A549 (cell line): ENCODE measurements at regions not wholly inside any gene's neighbourhood (a gene's known extent, or its start where the extent isn't known, plus 50 kb on each side); places are given as distances from the start of the nearest gene placed in this dataset.

ENCODE experiments used
- BHLHE40 ChIP-seq: IDR thresholded peaks from 2 replicates; pipeline ENCODE4 v1.6.1; 2012; ENCODE audit warnings: low read depth, low read length, inconsistent platforms
- CBX2 ChIP-seq: fragments of 200-600 bp; sonication (generic); IDR thresholded peaks from 2 replicates; pipeline ENCODE4 v1.6.1; 2016; ENCODE audit warnings: low read depth, mild to moderate bottlenecking, borderline replicate concordance
- CHD2 ChIP-seq: fragments of 150-350 bp; IDR thresholded peaks from 2 replicates; pipeline ENCODE4 v1.6.1; 2014; ENCODE audit warnings: low read length; ENCODE audit not compliant: partially characterized antibody
- EP300 ChIP-seq, 2 experiments: fragments of >200 bp; sonication (Bioruptor Twin); formaldehyde crosslinking; IDR thresholded peaks; 2 replicates in 1 of 2; 3 replicates in 1 of 2; pipeline ENCODE4 v1.6.1; 2016 to 2017
- ESRRA ChIP-seq: fragments of 150-350 bp; IDR thresholded peaks from 2 replicates; pipeline ENCODE4 v1.6.1; 2014; ENCODE audit warnings: mild to moderate bottlenecking, low read length, borderline replicate concordance
- KDM5A ChIP-seq: fragments of 200-600 bp; sonication (generic); IDR thresholded peaks from 2 replicates; pipeline ENCODE4 v1.6.1; 2016; ENCODE audit warnings: antibody characterized with exemption, mild to moderate bottlenecking
- POLR2A ChIP-seq: IDR thresholded peaks from 2 replicates; pipeline ENCODE4 v1.6.1; 2012; ENCODE audit warnings: mild to moderate bottlenecking, low read length
- ZC3H11A ChIP-seq: fragments of 450-650 bp; IDR thresholded peaks from 2 replicates; pipeline ENCODE4 v1.6.1; 2014; ENCODE audit warnings: antibody characterized with exemption, mild to moderate bottlenecking
- TF ChIP-seq, protein P1 (sequence below): fragments of >200 bp; sonication (Bioruptor Twin); formaldehyde crosslinking; IDR thresholded peaks from 3 replicates; pipeline ENCODE4 v1.5.1; 2016
- TF ChIP-seq, protein P2 (sequence below): IDR thresholded peaks from 2 replicates; pipeline ENCODE4 v1.6.1; 2012; ENCODE audit warnings: low read depth, borderline replicate concordance
- TF ChIP-seq, protein P3 (sequence below): fragments of 450-650 bp; IDR thresholded peaks from 2 replicates; pipeline ENCODE4 v1.6.1; 2014; ENCODE audit warnings: antibody characterized with exemption

DNA sequence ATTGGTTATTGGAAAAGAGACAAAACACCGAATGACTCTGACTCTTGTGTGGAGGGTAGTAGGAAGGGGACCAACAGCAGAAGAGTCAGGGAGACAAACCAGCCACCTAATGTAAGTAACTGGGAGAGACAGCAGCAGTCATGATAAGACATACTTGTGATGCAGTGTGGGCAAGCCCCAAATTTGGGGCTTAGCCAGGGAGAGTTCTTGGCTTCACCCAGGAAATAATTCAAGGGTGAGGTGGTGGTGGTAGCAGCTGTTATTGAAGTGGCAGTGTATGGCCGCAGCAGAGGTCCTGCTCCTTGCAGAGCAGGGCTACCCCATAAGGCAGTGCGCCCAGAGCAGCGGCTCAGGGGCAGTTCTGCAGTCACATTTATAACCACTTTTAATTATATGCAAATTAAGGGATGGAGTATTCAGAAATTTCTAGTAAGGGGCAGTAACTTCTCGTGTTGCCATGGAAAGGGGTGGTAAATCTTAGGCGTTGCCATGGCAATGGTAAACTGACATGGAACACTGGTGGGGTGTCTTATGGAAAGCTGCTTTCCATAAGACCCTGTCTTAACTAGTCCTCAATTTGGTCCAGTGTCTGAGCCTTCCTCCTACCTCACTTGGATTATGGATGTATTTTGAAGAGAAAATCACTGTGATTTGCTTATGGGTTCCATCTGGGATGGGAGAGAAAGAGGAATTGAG lies 317.1 kb downstream of the PHKB start:
- TF ChIP-seq, protein P1, sequence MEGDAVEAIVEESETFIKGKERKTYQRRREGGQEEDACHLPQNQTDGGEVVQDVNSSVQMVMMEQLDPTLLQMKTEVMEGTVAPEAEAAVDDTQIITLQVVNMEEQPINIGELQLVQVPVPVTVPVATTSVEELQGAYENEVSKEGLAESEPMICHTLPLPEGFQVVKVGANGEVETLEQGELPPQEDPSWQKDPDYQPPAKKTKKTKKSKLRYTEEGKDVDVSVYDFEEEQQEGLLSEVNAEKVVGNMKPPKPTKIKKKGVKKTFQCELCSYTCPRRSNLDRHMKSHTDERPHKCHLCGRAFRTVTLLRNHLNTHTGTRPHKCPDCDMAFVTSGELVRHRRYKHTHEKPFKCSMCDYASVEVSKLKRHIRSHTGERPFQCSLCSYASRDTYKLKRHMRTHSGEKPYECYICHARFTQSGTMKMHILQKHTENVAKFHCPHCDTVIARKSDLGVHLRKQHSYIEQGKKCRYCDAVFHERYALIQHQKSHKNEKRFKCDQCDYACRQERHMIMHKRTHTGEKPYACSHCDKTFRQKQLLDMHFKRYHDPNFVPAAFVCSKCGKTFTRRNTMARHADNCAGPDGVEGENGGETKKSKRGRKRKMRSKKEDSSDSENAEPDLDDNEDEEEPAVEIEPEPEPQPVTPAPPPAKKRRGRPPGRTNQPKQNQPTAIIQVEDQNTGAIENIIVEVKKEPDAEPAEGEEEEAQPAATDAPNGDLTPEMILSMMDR: no peak
- TF ChIP-seq, protein P2, sequence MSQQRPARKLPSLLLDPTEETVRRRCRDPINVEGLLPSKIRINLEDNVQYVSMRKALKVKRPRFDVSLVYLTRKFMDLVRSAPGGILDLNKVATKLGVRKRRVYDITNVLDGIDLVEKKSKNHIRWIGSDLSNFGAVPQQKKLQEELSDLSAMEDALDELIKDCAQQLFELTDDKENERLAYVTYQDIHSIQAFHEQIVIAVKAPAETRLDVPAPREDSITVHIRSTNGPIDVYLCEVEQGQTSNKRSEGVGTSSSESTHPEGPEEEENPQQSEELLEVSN: no peak
- TF ChIP-seq ZC3H11A (no peak), EP300 (IDR thresholded peaks at IDR 0.05) (no peak), ESRRA (no peak), POLR2A (no peak), CHD2 (no peak), CBX2 (no peak), BHLHE40 (no peak), KDM5A (no peak)
- TF ChIP-seq, protein P3, sequence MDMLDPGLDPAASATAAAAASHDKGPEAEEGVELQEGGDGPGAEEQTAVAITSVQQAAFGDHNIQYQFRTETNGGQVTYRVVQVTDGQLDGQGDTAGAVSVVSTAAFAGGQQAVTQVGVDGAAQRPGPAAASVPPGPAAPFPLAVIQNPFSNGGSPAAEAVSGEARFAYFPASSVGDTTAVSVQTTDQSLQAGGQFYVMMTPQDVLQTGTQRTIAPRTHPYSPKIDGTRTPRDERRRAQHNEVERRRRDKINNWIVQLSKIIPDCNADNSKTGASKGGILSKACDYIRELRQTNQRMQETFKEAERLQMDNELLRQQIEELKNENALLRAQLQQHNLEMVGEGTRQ: no peak
